ENCODE measurements at regions not wholly inside any gene's neighbourhood (a gene's known extent, or its start where the extent isn't known, plus 50 kb on each side); places are given as distances from the start of the nearest gene placed in this dataset.

GRCh38 chr19:31727536-31727935, 378.3 kb upstream of the TSHZ3 start:
- Mint-ChIP-seq H3K9me3 (no peaks in the 10 kb centered on the region), H3K36me3 (ENCODE audit: low read depth) (no peaks in the 10 kb centered on the region)
- POLR2A ChIA-PET, result no interaction called here

GRCh38 chr19:31730270-31730669, 381.0 kb upstream of the TSHZ3 start:
- Mint-ChIP-seq H3K4me1 (no peaks in the 10 kb centered on the region), H3K4me3 (no peak overlapping the region), H3K9me3 (no peaks in the 10 kb centered on the region), H3K27ac (no peak overlapping the region), H3K27me3 (no peaks in the 10 kb centered on the region), H3K36me3 (ENCODE audit: low read depth) (no peaks in the 10 kb centered on the region)
- DNase-seq, result no peak
- ChIA-PET CTCF (no interaction called here), POLR2A (no interaction called here)

More at GRCh38 chr19:31727536-31727935, 378.3 kb upstream of the TSHZ3 start:
- Mint-ChIP-seq H3K27me3 (no peaks in the 10 kb centered on the region), H3K4me3 (no peak overlapping the region), H3K4me1 (no peaks in the 10 kb centered on the region), H3K27ac (no peak overlapping the region)
- CTCF ChIA-PET, result no interaction called here
- no peak for DNase-seq

- no peak overlapping the region for H3K27ac Mint-ChIP-seq
- H3K27me3 Mint-ChIP-seq, result no peaks in the 10 kb centered on the region
- CTCF ChIA-PET, result interaction anchor here (0.6 kb wide), 1 partner anchor 873 kb away, joined by 3 read pairs; no protein-coding TSS in a partner anchor
- H3K4me1 Mint-ChIP-seq, result no peaks in the 10 kb centered on the region
- no peaks in the 10 kb centered on the region for H3K9me3 Mint-ChIP-seq
- no peak for DNase-seq
- no peaks in the 10 kb centered on the region for H3K36me3 Mint-ChIP-seq (ENCODE audit: low read depth)
- POLR2A ChIA-PET, result no interaction called here
- H3K4me3 Mint-ChIP-seq, result no peak overlapping the region
Observed at GRCh38 chr19:31733591-31733990, 384.4 kb upstream of the TSHZ3 start.

GRCh38 chr19:31742249-31742648, 393.0 kb upstream of the TSHZ3 start:
- no peak for DNase-seq
- H3K27ac Mint-ChIP-seq, result no peak overlapping the region
- H3K36me3 Mint-ChIP-seq (ENCODE audit: low read depth), result no peaks in the 10 kb centered on the region
- no peaks in the 10 kb centered on the region for H3K27me3 Mint-ChIP-seq
- H3K4me1 Mint-ChIP-seq, result no peaks in the 10 kb centered on the region
- H3K9me3 Mint-ChIP-seq, result no peaks in the 10 kb centered on the region
- H3K4me3 Mint-ChIP-seq, result no peak overlapping the region
- CTCF ChIA-PET, result no interaction called here
- POLR2A ChIA-PET, result no interaction called here

- ChIA-PET CTCF (no interaction called here), POLR2A (no interaction called here)
- Mint-ChIP-seq H3K27ac (no peak overlapping the region), H3K36me3 (ENCODE audit: low read depth) (no peaks in the 10 kb centered on the region), H3K4me1 (no peaks in the 10 kb centered on the region), H3K27me3 (no peaks in the 10 kb centered on the region), H3K9me3 (no peaks in the 10 kb centered on the region), H3K4me3 (no peak overlapping the region)
- DNase-seq, result no peak
Observed at GRCh38 chr19:31745731-31746130, 396.5 kb upstream of the TSHZ3 start.

GRCh38 chr19:31749231-31749630, 400.0 kb upstream of the TSHZ3 start:
- no peak overlapping the region for H3K4me3 Mint-ChIP-seq
- ChIA-PET CTCF (no interaction called here), POLR2A (no interaction called here)
- H3K9me3 Mint-ChIP-seq, result peaks cover 2% of the 10 kb centered on the region
- no peak overlapping the region for H3K27ac Mint-ChIP-seq
- H3K27me3 Mint-ChIP-seq, result no peaks in the 10 kb centered on the region
- DNase-seq, result no peak
- H3K36me3 Mint-ChIP-seq (ENCODE audit: low read depth), result no peaks in the 10 kb centered on the region
- no peaks in the 10 kb centered on the region for H3K4me1 Mint-ChIP-seq

GRCh38 chr19:31759359-31759758, 410.1 kb upstream of the TSHZ3 start:
- ChIA-PET CTCF (no interaction called here), POLR2A (no interaction called here)
- no peaks in the 10 kb centered on the region for H3K4me1 Mint-ChIP-seq
- H3K36me3 Mint-ChIP-seq (ENCODE audit: low read depth), result no peaks in the 10 kb centered on the region
- no peak overlapping the region for H3K27ac Mint-ChIP-seq
- no peak for DNase-seq
- no peak overlapping the region for H3K4me3 Mint-ChIP-seq
- no peaks in the 10 kb centered on the region for H3K9me3 Mint-ChIP-seq
- H3K27me3 Mint-ChIP-seq, result no peaks in the 10 kb centered on the region

- no peak overlapping the region for H3K4me3 Mint-ChIP-seq
- no peaks in the 10 kb centered on the region for H3K36me3 Mint-ChIP-seq (ENCODE audit: low read depth)
- no peak overlapping the region for H3K27ac Mint-ChIP-seq
- H3K27me3 Mint-ChIP-seq, result no peaks in the 10 kb centered on the region
- ChIA-PET CTCF (interaction anchor here (0.6 kb wide), 1 partner anchor 1453 kb away, joined by 3 read pairs; no protein-coding TSS in a partner anchor), POLR2A (no interaction called here)
- DNase-seq, result no peak
- H3K4me1 Mint-ChIP-seq, result no peaks in the 10 kb centered on the region
- no peaks in the 10 kb centered on the region for H3K9me3 Mint-ChIP-seq
Observed at GRCh38 chr19:31761281-31761913, 412.2 kb upstream of the TSHZ3 start.

GRCh38 chr19:31770223-31770622, 421.0 kb upstream of the TSHZ3 start:
- ChIA-PET POLR2A (no interaction called here), CTCF (no interaction called here)
- Mint-ChIP-seq H3K4me1 (no peaks in the 10 kb centered on the region), H3K27ac (no peak overlapping the region), H3K4me3 (no peak overlapping the region), H3K27me3 (no peaks in the 10 kb centered on the region), H3K36me3 (ENCODE audit: low read depth) (no peaks in the 10 kb centered on the region), H3K9me3 (no peaks in the 10 kb centered on the region)
- DNase-seq, result no peak

GRCh38 chr19:31772915-31773314, 423.7 kb upstream of the TSHZ3 start:
- CTCF ChIA-PET, result no interaction called here
- Mint-ChIP-seq H3K9me3 (no peaks in the 10 kb centered on the region), H3K36me3 (ENCODE audit: low read depth) (no peaks in the 10 kb centered on the region), H3K4me1 (no peaks in the 10 kb centered on the region), H3K4me3 (no peak overlapping the region), H3K27me3 (no peaks in the 10 kb centered on the region), H3K27ac (no peak overlapping the region)
- POLR2A ChIA-PET, result no interaction called here
- DNase-seq, result no peak

GRCh38 chr19:31781542-31781941, 432.3 kb upstream of the TSHZ3 start:
- H3K4me1 Mint-ChIP-seq, result no peaks in the 10 kb centered on the region
- H3K9me3 Mint-ChIP-seq, result no peaks in the 10 kb centered on the region
- H3K27me3 Mint-ChIP-seq, result no peaks in the 10 kb centered on the region
- no peak for DNase-seq
- no peaks in the 10 kb centered on the region for H3K36me3 Mint-ChIP-seq (ENCODE audit: low read depth)
- no peak overlapping the region for H3K4me3 Mint-ChIP-seq
- POLR2A ChIA-PET, result no interaction called here
- no peak overlapping the region for H3K27ac Mint-ChIP-seq
- CTCF ChIA-PET, result no interaction called here

- ChIA-PET POLR2A (no interaction called here), CTCF (no interaction called here)
- H3K27me3 Mint-ChIP-seq, result no peaks in the 10 kb centered on the region
- DNase-seq, result no peak
- no peak overlapping the region for H3K27ac Mint-ChIP-seq
- H3K36me3 Mint-ChIP-seq (ENCODE audit: low read depth), result no peaks in the 10 kb centered on the region
- no peaks in the 10 kb centered on the region for H3K4me1 Mint-ChIP-seq
- no peak overlapping the region for H3K4me3 Mint-ChIP-seq
- no peaks in the 10 kb centered on the region for H3K9me3 Mint-ChIP-seq
Observed at GRCh38 chr19:31783592-31783991, 434.4 kb upstream of the TSHZ3 start.

GRCh38 chr19:31784671-31785101, 435.4 kb upstream of the TSHZ3 start:
- DNase-seq, result no peak
- H3K9me3 Mint-ChIP-seq, result no peaks in the 10 kb centered on the region
- H3K27ac Mint-ChIP-seq, result no peak overlapping the region
- H3K27me3 Mint-ChIP-seq, result no peaks in the 10 kb centered on the region
- CTCF ChIA-PET, result no interaction called here
- no peak overlapping the region for H3K4me3 Mint-ChIP-seq
- no peaks in the 10 kb centered on the region for H3K36me3 Mint-ChIP-seq (ENCODE audit: low read depth)
- H3K4me1 Mint-ChIP-seq, result no peaks in the 10 kb centered on the region
- POLR2A ChIA-PET, result no interaction called here

GRCh38 chr19:31801611-31802010, 452.4 kb upstream of the TSHZ3 start:
- peaks cover 3% of the 10 kb centered on the region for H3K9me3 Mint-ChIP-seq
- no peaks in the 10 kb centered on the region for H3K36me3 Mint-ChIP-seq (ENCODE audit: low read depth)
- H3K4me1 Mint-ChIP-seq, result no peaks in the 10 kb centered on the region
- ChIA-PET CTCF (no interaction called here), POLR2A (no interaction called here)
- DNase-seq, result no peak
- no peak overlapping the region for H3K4me3 Mint-ChIP-seq
- no peaks in the 10 kb centered on the region for H3K27me3 Mint-ChIP-seq
- H3K27ac Mint-ChIP-seq, result no peak overlapping the region

All from activated CD4-positive, alpha-beta T cell treated with anti-CD3 and anti-CD28 coated beads, Interleukin-2, amount 10 ng/mL, durations not matched to agents 7 days and 5 days (primary cell).